ENCODE measurements at regions not wholly inside any gene's neighbourhood (a gene's known extent, or its start where the extent isn't known, plus 50 kb on each side); places are given as distances from the start of the nearest gene placed in this dataset.

GRCh38 chr6:97427648-97428047 is 144.6 kb upstream of the MMS22L start:
- Histone ChIP-seq H2AFZ (ENCODE audit: low read depth, low read length, poor library complexity, severe bottlenecking) (no peak overlapping the region), H4K20me1 (ENCODE audit: insufficient read depth) (no peaks in the 10 kb centered on the region), H3K9ac (ENCODE audit: low read length) (no peak overlapping the region), H3K4me1 (ENCODE audit: control insufficient read depth in 1 of 2, insufficient read depth in 2 of 2, low read length in 2 of 2) (no peaks in the 10 kb centered on the region), H3K9me2 (ENCODE audit: insufficient read depth) (no peaks in the 10 kb centered on the region), H3K79me2 (ENCODE audit: insufficient read depth, low read length) (no peaks in the 10 kb centered on the region), H3K4me3 (replicated peaks in 1 of 2; ENCODE audit: low read depth in 1 of 2, low read length in 2 of 2) (no peak overlapping the region), H3K4me2 (ENCODE audit: low read length) (no peak overlapping the region), H3K36me3 (ENCODE audit: control insufficient read depth in 1 of 2, insufficient read depth in 2 of 2, low read length in 2 of 2) (no peaks in the 10 kb centered on the region), H3K27me3 (ENCODE audit: insufficient read depth, low read length) (peaks cover 5% of the 10 kb centered on the region), H3K27ac (ENCODE audit: low read depth, low read length) (no peak overlapping the region), H3K9me3 (ENCODE audit: control insufficient read depth in 1 of 2, insufficient read depth in 1 of 2, low read depth in 1 of 2, low read length in 2 of 2) (no peaks in the 10 kb centered on the region)
- ChIA-PET RAD21 (ENCODE audit: low non-redundant PET in 1 of 2, low total read pairs in 2 of 2, uncharacterized antibody in 2 of 2, unreplicated experiment in 2 of 2) (no interaction called here), CTCF (interaction anchor here (0.7 to 1.8 kb wide), 2 partner anchors 9 to 13 kb away, joined by 3 to 8 read pairs; no protein-coding TSS in a partner anchor), POLR2A (no interaction called here)
- TF ChIP-seq CBX3 (IDR thresholded peaks at IDR 0.05; ENCODE audit: low read depth) (no peak), REST (IDR thresholded peaks at IDR 0.05; ENCODE audit: low read depth) (no peak), POLR2A (IDR thresholded peaks at IDR 0.05; ENCODE audit: borderline replicate concordance, extremely low read depth, insufficient read depth, insufficient read length) (no peak), JUND (IDR thresholded peaks at IDR 0.05) (no peak), YY1 (IDR thresholded peaks at IDR 0.05; ENCODE audit: extremely low read depth, insufficient replicate concordance, low read depth, low read length) (no peak), SP1 (IDR thresholded peaks at IDR 0.05; ENCODE audit: low read depth) (no peak), ZFX (IDR thresholded peaks at IDR 0.05) (no peak), ELF1 (IDR thresholded peaks at IDR 0.05; ENCODE audit: borderline replicate concordance, low read depth) (no peak), SRF (IDR thresholded peaks at IDR 0.05; ENCODE audit: low read depth) (no peak), ATF3 (IDR thresholded peaks at IDR 0.05) (no peak), FOSL1 (IDR thresholded peaks at IDR 0.05; ENCODE audit: low read depth) (no peak), EZH2 (IDR thresholded peaks at IDR 0.05) (no peak)
- TF ChIP-seq, protein P1, sequence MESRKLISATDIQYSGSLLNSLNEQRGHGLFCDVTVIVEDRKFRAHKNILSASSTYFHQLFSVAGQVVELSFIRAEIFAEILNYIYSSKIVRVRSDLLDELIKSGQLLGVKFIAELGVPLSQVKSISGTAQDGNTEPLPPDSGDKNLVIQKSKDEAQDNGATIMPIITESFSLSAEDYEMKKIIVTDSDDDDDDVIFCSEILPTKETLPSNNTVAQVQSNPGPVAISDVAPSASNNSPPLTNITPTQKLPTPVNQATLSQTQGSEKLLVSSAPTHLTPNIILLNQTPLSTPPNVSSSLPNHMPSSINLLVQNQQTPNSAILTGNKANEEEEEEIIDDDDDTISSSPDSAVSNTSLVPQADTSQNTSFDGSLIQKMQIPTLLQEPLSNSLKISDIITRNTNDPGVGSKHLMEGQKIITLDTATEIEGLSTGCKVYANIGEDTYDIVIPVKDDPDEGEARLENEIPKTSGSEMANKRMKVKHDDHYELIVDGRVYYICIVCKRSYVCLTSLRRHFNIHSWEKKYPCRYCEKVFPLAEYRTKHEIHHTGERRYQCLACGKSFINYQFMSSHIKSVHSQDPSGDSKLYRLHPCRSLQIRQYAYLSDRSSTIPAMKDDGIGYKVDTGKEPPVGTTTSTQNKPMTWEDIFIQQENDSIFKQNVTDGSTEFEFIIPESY (IDR thresholded peaks at IDR 0.05; ENCODE audit: extremely low read depth, insufficient replicate concordance, low read length): no peak
- TF ChIP-seq, protein P2, sequence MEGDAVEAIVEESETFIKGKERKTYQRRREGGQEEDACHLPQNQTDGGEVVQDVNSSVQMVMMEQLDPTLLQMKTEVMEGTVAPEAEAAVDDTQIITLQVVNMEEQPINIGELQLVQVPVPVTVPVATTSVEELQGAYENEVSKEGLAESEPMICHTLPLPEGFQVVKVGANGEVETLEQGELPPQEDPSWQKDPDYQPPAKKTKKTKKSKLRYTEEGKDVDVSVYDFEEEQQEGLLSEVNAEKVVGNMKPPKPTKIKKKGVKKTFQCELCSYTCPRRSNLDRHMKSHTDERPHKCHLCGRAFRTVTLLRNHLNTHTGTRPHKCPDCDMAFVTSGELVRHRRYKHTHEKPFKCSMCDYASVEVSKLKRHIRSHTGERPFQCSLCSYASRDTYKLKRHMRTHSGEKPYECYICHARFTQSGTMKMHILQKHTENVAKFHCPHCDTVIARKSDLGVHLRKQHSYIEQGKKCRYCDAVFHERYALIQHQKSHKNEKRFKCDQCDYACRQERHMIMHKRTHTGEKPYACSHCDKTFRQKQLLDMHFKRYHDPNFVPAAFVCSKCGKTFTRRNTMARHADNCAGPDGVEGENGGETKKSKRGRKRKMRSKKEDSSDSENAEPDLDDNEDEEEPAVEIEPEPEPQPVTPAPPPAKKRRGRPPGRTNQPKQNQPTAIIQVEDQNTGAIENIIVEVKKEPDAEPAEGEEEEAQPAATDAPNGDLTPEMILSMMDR (IDR thresholded peaks at IDR 0.05 in 2 of 3, conservative IDR thresholded peaks at IDR 0.05 in 1 of 3; ENCODE audit: borderline replicate concordance in 1 of 3, insufficient read depth in 1 of 3, low read depth in 2 of 3, low read length in 2 of 3): no peak
- TF ChIP-seq, protein P3, sequence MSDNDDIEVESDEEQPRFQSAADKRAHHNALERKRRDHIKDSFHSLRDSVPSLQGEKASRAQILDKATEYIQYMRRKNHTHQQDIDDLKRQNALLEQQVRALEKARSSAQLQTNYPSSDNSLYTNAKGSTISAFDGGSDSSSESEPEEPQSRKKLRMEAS (IDR thresholded peaks at IDR 0.05): no peak
- no TSS peak for BruUV-seq (replicated peaks)
- no peak for ATAC-seq
- DNase-seq (ENCODE audit: low read depth, low spot score): no peak
- intact Hi-C loops (cut with micrococcal nuclease): no loop called here

All from HCT116 (cell line).